HG03060 (cell line): ENCODE measurements at regions not wholly inside any gene's neighbourhood (a gene's known extent, or its start where the extent isn't known, plus 50 kb on each side); places are given as distances from the start of the nearest gene placed in this dataset.

Experiments used
- ATAC-seq: cut with Tn5 transposase; IDR thresholded peaks from one replicate; pipeline ENCODE4 v1.9.1; 2021; ENCODE audit warnings: low read depth, moderate number of reproducible peaks; ENCODE audit not compliant: unreplicated experiment

- no peak for ATAC-seq
Measured at GRCh38 chr4:152269448-152270191, 266.3 kb downstream of the FBXW7 start.

GRCh38 chr4:152267811-152268210 is 268.1 kb downstream of the FBXW7 start:
- ATAC-seq = no peak

GRCh38 chr4:152266831-152267480 is 268.9 kb downstream of the FBXW7 start:
- ATAC-seq = no peak

GRCh38 chr4:152265149-152265621 is 270.7 kb downstream of the FBXW7 start:
- no peak for ATAC-seq

- ATAC-seq = no peak
Measured at GRCh38 chr4:152264106-152264505, 271.8 kb downstream of the FBXW7 start.

- ATAC-seq = no peak
Measured at GRCh38 chr4:152259866-152260265, 276.0 kb downstream of the FBXW7 start.

- no peak for ATAC-seq
Measured at GRCh38 chr4:152258804-152259708, 276.8 kb downstream of the FBXW7 start.

GRCh38 chr4:152258391-152258790 is 277.5 kb downstream of the FBXW7 start:
- ATAC-seq = no peak

- no peak for ATAC-seq
Measured at GRCh38 chr4:152257601-152258066, 278.3 kb downstream of the FBXW7 start.

GRCh38 chr4:152256996-152257395 is 278.9 kb downstream of the FBXW7 start:
- no peak for ATAC-seq

GRCh38 chr4:152255437-152255836 is 280.5 kb downstream of the FBXW7 start:
- peak; percentile 81 for ATAC-seq

- no peak for ATAC-seq
Measured at GRCh38 chr4:152248347-152248746, 287.5 kb downstream of the FBXW7 start.

GRCh38 chr4:152247271-152247975 is 288.5 kb downstream of the FBXW7 start:
- ATAC-seq = no peak

- no peak for ATAC-seq
Measured at GRCh38 chr4:152246659-152247058, 289.2 kb downstream of the FBXW7 start.

- no peak for ATAC-seq
Measured at GRCh38 chr4:152245680-152246079, 290.2 kb downstream of the FBXW7 start.

- ATAC-seq = no peak
Measured at GRCh38 chr4:152244659-152245058, 291.2 kb downstream of the FBXW7 start.

GRCh38 chr4:152243896-152244595 is 291.8 kb downstream of the FBXW7 start:
- no peak for ATAC-seq

GRCh38 chr4:152243206-152243605 is 292.7 kb downstream of the FBXW7 start:
- ATAC-seq = no peak

- no peak for ATAC-seq
Measured at GRCh38 chr4:152240232-152240631, 295.7 kb downstream of the FBXW7 start.

GRCh38 chr4:152239216-152239615 is 296.7 kb downstream of the FBXW7 start:
- no peak for ATAC-seq
